Thyroid gland (tissue), 4 donors: ENCODE measurements at regions not wholly inside any gene's neighbourhood (a gene's known extent, or its start where the extent isn't known, plus 50 kb on each side); places are given as distances from the start of the nearest gene placed in this dataset.

Experiments used
- DNase-seq, 2 donors: peaks; one replicate each; pipeline ENCODE4 v3.0.0-alpha.2; 2019
- H3K27ac ChIP-seq, 3 donors: fragments of 200-600 bp; sonication (generic); 1 replicate in 2 of 3; 2 replicates in 1 of 3; pipeline ENCODE4 v1.5.1; 2016 to 2019; ENCODE audit warnings: mild to moderate bottlenecking in 1 of 3, moderate library complexity in 1 of 3
- H3K27me3 ChIP-seq: fragments of 200-600 bp; sonication (generic); one replicate; pipeline ENCODE4 v1.5.1; 2019
- H3K36me3 ChIP-seq, 2 donors: fragments of 200-600 bp; sonication (generic); one replicate each; pipeline ENCODE4 v1.5.1; 2016 to 2019
- H3K4me1 ChIP-seq, 2 donors: fragments of 200-600 bp; sonication (generic); one replicate each; pipeline ENCODE4 v1.5.1; 2017 to 2019
- H3K4me3 ChIP-seq, 3 donors: fragments of 200-600 bp; sonication (generic); replicated peaks in 1 of 3; 1 replicate in 2 of 3; 2 replicates in 1 of 3; pipeline ENCODE4 v1.5.1; 2016; ENCODE audit warnings: mild to moderate bottlenecking in 1 of 3
- H3K9me3 ChIP-seq: fragments of 200-600 bp; sonication (generic); one replicate; pipeline ENCODE4 v1.5.1; 2017
- POLR2A ChIP-seq, 2 donors: fragments of 450-650 bp; IDR thresholded peaks; one replicate each; pipeline ENCODE4 v1.6.1; 2017; ENCODE audit warnings: antibody characterized with exemption in 2 of 2, mild to moderate bottlenecking in 2 of 2, moderate library complexity in 1 of 2
- WGBS, 2 donors: methylation state at CpG; one replicate each; pipeline ENCODE4 v1.1.5; 2017; 5-methylcytosine and 5-hydroxymethylcytosine counted together
- intact Hi-C: fragments of 100-400 bp; cut with DNase I; formaldehyde crosslinking; loops from one replicate; pipeline ENCODE4 v1.15.1; 2023
- TF ChIP-seq, protein P1 (sequence below), 6 experiments: fragments of 200-600 bp in 3 of 6; fragments of 450-650 bp in 3 of 6; sonication (generic) in 3 of 6; IDR thresholded peaks; one replicate each; pipeline ENCODE4 v1.5.1; 2016 to 2019; ENCODE audit warnings: antibody characterized with exemption in 6 of 6, mild to moderate bottlenecking in 2 of 6, inconsistent platforms in 1 of 6, moderate library complexity in 1 of 6

DNA sequence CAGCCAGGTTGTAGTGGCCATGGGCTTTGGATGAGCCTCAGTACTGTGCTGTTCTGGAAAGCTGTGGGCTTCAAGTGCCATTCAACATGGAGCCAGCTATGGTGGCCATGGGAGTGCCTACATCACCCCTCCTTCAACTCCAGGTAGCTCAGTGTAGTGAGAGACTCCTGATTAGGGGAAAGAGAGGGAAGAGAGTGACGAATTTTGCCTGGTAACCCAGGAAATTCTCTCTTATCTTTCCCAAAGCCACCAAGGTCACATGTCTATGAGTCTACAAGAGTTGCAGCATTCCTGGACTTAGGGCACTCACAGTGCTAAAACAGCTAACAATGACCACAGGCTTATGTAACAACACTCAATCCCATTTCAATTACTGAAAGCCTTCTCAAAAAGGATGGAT is 81.7 kb upstream of the SPTLC1 start:
- no peaks in the 10 kb centered on the region for H3K4me1 ChIP-seq
- no peak for DNase-seq
- no peaks in the 10 kb centered on the region for H3K27me3 ChIP-seq
- H3K9me3 ChIP-seq = no peaks in the 10 kb centered on the region
- no peak for TF ChIP-seq POLR2A (IDR thresholded peaks at IDR 0.05)
- WGBS, 2 donors = 25 to 36% methylated on average over 1 of the region's 1 CpG
- H3K36me3 ChIP-seq = no peaks in the 10 kb centered on the region
- no peak overlapping the region for H3K27ac ChIP-seq
- intact Hi-C loops = no loop called here
- no peak overlapping the region for H3K4me3 ChIP-seq

DNA sequence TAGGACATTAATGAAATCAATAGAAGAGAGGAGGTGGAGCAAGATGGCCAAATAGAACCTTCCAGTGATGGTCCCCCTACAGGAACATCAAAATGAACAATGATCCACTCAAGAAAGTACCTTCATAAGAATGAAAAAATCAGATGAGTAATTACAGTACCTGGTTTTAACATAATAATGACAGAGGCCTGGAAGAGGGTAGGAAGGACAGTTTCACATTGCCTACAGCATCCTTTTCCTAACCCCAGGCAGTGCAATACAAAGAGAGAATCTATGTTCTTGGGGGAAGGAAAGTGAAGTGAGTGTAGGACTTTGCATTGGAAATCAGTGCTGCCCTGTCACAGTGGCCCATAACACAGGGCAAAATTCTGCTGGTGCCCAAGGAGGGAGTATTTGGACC is 81.2 kb upstream of the SPTLC1 start:
- intact Hi-C loops = no loop called here
- H3K27ac ChIP-seq = no peak overlapping the region
- H3K27me3 ChIP-seq = no peaks in the 10 kb centered on the region
- H3K9me3 ChIP-seq = no peaks in the 10 kb centered on the region
- no peaks in the 10 kb centered on the region for H3K36me3 ChIP-seq
- DNase-seq = no peak
- H3K4me1 ChIP-seq = no peaks in the 10 kb centered on the region
- TF ChIP-seq, protein P1, sequence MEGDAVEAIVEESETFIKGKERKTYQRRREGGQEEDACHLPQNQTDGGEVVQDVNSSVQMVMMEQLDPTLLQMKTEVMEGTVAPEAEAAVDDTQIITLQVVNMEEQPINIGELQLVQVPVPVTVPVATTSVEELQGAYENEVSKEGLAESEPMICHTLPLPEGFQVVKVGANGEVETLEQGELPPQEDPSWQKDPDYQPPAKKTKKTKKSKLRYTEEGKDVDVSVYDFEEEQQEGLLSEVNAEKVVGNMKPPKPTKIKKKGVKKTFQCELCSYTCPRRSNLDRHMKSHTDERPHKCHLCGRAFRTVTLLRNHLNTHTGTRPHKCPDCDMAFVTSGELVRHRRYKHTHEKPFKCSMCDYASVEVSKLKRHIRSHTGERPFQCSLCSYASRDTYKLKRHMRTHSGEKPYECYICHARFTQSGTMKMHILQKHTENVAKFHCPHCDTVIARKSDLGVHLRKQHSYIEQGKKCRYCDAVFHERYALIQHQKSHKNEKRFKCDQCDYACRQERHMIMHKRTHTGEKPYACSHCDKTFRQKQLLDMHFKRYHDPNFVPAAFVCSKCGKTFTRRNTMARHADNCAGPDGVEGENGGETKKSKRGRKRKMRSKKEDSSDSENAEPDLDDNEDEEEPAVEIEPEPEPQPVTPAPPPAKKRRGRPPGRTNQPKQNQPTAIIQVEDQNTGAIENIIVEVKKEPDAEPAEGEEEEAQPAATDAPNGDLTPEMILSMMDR (IDR thresholded peaks at IDR 0.05) = no peak
- no peak for TF ChIP-seq POLR2A (IDR thresholded peaks at IDR 0.05)
- H3K4me3 ChIP-seq = no peak overlapping the region

DNA sequence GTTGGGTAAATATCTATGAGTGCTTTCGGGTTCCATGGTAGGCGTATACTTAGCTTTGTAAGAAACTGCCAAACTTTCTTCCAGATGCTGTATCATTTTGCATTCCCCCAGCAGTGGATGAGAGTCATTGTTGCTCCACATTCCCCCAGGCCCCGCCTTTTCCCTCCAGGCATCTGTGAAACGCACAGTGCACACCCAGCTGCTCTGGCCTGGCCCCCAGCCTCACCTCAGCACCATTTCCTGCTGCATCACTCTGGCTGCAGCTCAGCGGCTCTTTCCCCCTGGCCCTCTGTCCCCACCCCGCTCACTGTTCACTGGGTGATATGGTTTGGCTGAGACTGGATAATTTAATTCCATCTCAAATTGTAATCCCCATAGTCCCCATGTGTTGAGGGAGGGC is 76.6 kb upstream of the SPTLC1 start:
- no peak overlapping the region for H3K27ac ChIP-seq
- no peak overlapping the region for H3K4me3 ChIP-seq

DNA sequence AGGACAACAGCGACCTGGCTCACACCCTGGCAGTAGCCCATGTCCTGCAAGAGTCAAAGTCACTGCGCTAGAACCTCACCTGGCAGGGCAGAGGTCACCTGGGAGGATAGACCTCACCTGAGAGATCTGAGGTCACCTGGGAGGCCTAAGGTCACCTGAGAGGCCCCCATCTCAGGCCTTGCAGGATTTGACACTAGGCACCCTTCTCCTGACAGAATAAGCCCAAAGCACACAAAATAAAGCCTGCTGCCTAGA is 75.2 kb upstream of the SPTLC1 start:
- intact Hi-C loops = no loop called here

More for the DNA sequence above, 76.6 kb upstream of the SPTLC1 start:
- Histone ChIP-seq H3K4me1 (peaks cover 5 to 9% of the 10 kb centered on the region in 2 donors), H3K27me3 (no peaks in the 10 kb centered on the region), H3K9me3 (no peaks in the 10 kb centered on the region), H3K36me3 (no peaks in the 10 kb centered on the region)
- no peak for TF ChIP-seq POLR2A (IDR thresholded peaks at IDR 0.05)
- TF ChIP-seq, protein P1 (IDR thresholded peaks at IDR 0.05) = no peak
- DNase-seq = no peak
- intact Hi-C loops = no loop called here
- 82 to 89% methylated on average over 6 of the region's 6 CpGs for WGBS, 2 donors

DNA sequence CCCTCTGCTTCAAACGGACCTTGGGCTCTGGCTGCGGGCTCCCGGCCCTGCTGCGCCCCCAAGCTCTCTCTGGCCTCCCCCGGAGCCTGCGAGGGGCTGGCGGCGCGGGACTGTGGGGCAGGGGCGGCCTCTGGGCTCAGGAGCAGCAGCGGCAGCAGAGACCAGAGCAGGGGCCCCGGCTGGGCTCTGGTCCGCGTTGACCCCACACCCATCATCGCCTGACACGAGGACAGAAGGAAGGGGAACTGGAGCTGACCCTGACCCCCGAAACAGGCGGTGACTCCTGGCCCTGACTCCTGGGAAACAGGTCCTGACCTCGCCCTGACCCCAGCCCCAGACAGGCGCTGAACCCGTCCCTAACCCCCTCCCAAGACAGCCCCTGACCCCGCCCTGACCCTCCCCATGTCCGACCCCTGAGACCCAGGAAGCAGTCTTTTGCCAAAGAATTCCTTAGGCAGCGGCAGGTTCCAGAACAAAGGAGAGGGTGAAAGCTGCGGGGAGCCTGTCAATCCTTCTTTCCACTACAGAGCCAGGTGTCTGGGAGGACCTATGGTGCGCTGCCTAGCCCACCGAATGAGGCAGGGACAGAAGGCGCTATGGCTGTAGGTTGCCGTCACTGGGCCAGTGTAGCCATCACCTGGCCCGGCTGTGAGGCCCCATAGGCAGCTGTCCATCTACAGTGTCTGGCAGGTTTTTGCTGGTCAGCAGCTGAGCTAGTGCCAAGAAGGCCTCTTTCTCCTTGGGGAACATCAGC is 74.7 kb upstream of the SPTLC1 start:
- intact Hi-C loops = no loop called here
- WGBS, 2 donors = 76 to 89% methylated on average over 12 to 18 of the region's 30 CpGs
- no peak for DNase-seq
- peaks cover 5 to 9% of the 10 kb centered on the region in 2 donors for H3K4me1 ChIP-seq
- no peak for TF ChIP-seq POLR2A (IDR thresholded peaks at IDR 0.05)
- TF ChIP-seq, protein P1 (IDR thresholded peaks at IDR 0.05) = no peak
- no peaks in the 10 kb centered on the region for H3K27me3 ChIP-seq
- H3K4me3 ChIP-seq = no peak overlapping the region
- peak overlapping the region in 1 of 3 donors; percentile 17 for H3K27ac ChIP-seq
- no peaks in the 10 kb centered on the region for H3K36me3 ChIP-seq
- no peaks in the 10 kb centered on the region for H3K9me3 ChIP-seq

More for the DNA sequence above, 75.2 kb upstream of the SPTLC1 start:
- no peaks in the 10 kb centered on the region for H3K27me3 ChIP-seq
- WGBS, 2 donors = 67 to 77% methylated on average over 2 of the region's 2 CpGs
- peak overlapping the region in 1 of 3 donors; percentile 17 for H3K27ac ChIP-seq
- no peak for TF ChIP-seq POLR2A (IDR thresholded peaks at IDR 0.05)
- TF ChIP-seq, protein P1 (IDR thresholded peaks at IDR 0.05) = no peak
- DNase-seq = no peak
- H3K4me1 ChIP-seq = peaks cover 5 to 9% of the 10 kb centered on the region in 2 donors
- H3K9me3 ChIP-seq = no peaks in the 10 kb centered on the region
- no peaks in the 10 kb centered on the region for H3K36me3 ChIP-seq
- H3K4me3 ChIP-seq = no peak overlapping the region
